Fibroblast of upper back skin (primary cell): ENCODE measurements at regions not wholly inside any gene's neighbourhood (a gene's known extent, or its start where the extent isn't known, plus 50 kb on each side); places are given as distances from the start of the nearest gene placed in this dataset.
A peak's percentile ranks its signal among the peaks of the same experiment; 100 is the strongest.

ENCODE experiments used
- DNase-seq: peaks from one replicate; pipeline ENCODE4 v3.0.0-alpha.2; 2013

- DNase-seq: peak; percentile 18
Observed at GRCh38 chr7:68977385-68978055, 620.8 kb upstream of the AUTS2 start.

- no peak for DNase-seq
Observed at GRCh38 chr7:68978710-68979109, 619.6 kb upstream of the AUTS2 start.

DNA sequence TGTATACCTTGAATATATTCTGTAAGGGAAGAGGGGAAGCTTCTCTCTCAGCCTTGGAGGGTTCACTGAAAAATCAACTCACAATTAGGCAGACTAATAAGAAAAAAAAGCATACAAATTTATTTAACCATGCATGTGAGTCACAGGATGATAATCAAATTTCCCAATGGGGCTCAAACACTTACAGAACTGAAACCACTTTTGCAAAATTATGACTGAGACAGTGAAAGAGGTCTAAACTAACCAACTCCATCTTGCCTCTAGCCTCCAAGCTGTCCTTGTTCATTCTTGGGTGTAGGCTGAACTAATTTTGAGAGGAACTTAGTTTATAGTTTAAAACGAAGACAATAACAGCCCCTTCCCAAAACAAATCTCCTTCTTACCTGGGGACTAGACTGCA lies 618.3 kb upstream of the AUTS2 start:
- peak; percentile 56 for DNase-seq

DNA sequence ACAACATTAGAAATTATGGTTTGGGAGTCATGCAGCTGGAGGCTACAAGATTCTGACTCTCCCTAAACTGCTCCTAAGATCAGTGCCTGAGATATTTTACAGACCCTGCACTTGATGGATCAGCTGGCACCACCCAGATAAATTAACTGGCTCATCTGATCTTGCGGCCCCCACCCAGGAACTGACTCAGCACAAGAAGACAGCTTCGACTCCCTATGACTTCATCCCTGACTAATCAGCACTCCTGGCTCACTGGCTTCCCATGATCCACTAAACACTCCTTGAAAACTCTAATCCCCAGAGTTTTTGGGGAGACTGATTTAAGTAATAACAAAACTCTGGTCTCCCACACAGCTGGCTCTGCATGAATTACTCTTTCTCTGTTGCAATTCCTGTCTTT lies 617.8 kb upstream of the AUTS2 start:
- DNase-seq: peak; percentile 83

GRCh38 chr7:68984306-68984705 lies 614.0 kb upstream of the AUTS2 start:
- no peak for DNase-seq

GRCh38 chr7:68994841-68995240 lies 603.4 kb upstream of the AUTS2 start:
- DNase-seq: no peak

DNA sequence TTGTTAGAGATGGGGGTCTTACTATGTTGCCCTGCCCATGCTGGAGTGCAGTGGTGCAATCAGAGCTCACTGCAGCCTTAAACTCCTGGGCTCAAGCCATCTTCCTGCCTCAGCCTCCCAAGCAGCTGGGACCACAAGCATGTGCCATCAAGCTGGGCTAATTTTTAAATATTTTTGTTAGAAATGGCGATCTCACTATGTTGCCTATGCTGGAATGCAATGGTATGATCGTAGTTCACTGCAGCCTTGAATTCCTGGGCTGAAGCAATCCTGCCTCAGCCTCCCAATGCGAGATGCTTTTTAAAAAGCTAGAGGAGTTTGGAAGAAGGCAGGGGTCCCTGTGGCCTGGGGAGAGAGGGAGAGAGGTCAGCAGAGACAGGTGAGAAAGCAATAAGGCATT lies 600.1 kb upstream of the AUTS2 start:
- peak; percentile 43 for DNase-seq

DNA sequence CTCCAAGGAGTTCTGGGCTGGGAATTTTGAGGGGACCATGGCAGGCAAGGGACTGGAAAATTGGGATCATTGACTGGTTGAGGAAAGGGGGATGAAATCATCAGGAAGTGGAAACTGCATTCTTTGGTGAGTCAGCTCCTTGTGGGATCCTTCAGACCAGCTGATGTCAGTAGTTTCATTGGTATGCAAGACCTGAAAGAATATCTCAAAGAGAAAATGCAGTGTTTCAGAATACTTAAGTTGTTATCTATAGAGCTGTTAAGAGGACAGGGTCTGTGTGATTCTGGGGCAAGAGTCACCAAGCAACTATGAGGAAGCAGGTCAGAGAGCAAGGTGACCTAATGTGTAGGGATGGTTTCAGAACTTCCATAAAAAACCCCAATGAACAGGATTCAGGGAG lies 595.9 kb upstream of the AUTS2 start:
- DNase-seq: peak; percentile 90

- DNase-seq: no peak
Observed at GRCh38 chr7:69012149-69012548, 586.1 kb upstream of the AUTS2 start.

DNA sequence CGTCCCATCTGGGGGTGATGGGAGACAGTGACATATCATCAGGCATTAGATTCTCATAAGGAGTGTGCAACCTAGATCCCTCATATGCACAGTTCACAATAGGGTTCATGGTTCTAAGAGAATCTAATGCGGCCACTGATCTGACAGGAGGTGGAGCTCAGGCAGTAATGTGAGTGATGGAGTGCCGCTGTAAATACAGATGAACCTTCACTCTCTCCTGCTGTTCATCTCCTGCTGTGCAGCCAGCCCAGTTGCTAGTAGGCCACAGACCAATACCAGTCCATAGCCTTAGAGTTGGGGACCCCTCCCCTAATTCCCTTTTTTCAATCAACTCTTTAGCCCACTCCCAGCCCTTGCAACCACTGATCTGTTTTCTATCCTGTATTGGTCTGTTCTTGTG lies 581.1 kb upstream of the AUTS2 start:
- DNase-seq: no peak

GRCh38 chr7:69018200-69018599 lies 580.1 kb upstream of the AUTS2 start:
- DNase-seq: no peak

DNA sequence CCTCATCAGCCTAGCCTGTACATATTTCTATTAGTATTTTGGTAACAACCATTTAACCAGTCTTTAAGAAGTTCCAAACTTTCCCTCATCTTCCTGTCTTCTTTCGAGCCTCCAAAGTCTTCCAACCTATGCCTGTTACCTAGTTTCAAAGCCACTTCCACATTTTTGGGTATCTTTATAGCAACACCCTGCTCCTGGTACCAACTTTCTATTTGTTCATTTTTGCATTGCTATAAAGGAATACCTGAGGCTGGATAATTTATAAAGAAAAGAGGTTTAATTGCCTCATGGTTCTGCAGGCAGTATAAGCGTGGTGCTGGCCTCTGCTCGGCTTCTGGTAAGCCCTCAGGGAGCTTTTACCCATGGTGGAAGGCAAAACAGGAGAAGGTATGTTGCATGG lies 578.8 kb upstream of the AUTS2 start:
- no peak for DNase-seq

- DNase-seq: no peak
Observed at GRCh38 chr7:69020536-69020935, 577.7 kb upstream of the AUTS2 start.

- DNase-seq: no peak
Observed at GRCh38 chr7:69025249-69025648, 573.0 kb upstream of the AUTS2 start.

DNA sequence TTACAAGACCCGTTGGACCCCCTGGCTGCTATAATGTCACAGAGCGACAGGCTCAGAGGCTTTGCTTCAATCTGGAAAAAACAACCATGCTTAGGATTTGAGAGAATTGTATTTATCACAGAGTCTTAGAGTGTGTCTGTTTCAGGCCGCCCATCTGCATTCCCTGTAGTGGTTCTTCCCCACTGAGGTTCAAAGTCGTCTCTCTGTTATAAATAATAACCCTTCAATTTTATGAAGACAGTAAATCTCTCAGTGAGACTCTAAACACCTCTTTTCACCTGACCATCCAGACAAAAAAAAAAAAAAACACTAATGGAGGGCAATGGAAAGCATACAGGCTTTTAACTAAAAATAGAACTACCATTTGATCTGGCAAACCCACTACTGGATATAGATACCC lies 565.4 kb upstream of the AUTS2 start:
- no peak for DNase-seq

DNA sequence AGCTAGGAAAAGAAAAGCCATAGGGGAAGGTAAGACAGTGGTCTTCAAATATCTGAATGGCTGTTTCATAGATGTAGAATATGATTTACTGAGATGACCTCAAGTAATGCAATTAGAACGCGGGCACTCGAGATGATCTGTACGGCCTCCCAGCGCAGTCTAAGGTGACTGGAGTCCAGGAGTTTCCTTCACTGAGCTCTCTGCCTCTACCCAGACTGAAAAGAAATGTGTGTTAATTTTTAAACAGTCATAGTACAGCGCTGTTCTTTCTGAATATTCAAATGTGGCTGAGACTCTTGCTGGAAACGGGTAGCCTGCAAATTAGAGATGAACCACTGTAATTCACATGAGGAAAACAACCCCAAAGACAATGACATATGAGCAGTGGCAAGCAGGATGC lies 562.4 kb upstream of the AUTS2 start:
- DNase-seq: no peak

GRCh38 chr7:69036301-69036700 lies 562.0 kb upstream of the AUTS2 start:
- DNase-seq: no peak

- no peak for DNase-seq
Observed at GRCh38 chr7:69038915-69039314, 559.4 kb upstream of the AUTS2 start.

- DNase-seq: no peak
Observed at GRCh38 chr7:69042138-69042537, 556.1 kb upstream of the AUTS2 start.

DNA sequence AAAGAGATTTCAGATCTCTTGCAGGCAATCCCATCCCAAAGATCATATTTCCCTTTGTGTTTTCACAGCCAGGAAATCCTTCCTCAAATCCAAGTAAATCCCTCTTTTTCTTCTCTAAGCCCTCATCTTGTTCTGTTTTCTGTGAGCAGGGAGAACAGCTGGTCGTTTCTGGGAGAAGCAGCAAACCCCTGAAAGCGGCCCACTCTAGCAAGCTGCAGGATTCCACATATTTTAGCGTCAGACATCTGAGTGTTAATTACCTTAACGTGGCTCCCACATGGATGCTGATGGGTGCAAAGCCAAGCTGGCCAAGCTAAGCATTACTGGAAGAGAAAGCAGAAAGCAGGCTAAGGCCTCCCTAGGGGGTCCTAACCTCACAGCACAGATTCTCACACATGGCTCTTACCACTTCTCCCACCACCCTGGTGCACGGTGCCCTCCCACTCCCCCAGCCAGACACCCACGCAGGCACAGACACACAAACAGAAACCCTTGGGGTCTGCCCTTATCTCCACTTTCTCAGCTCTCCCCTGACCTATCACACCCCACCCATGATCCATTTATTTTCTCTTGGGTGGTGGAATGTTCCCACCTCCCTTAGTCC lies 551.0 kb upstream of the AUTS2 start:
- DNase-seq: peak; percentile 36

GRCh38 chr7:69049326-69049725 lies 548.9 kb upstream of the AUTS2 start:
- DNase-seq: peak; percentile 51

- no peak for DNase-seq
Observed at GRCh38 chr7:69052447-69052846, 545.8 kb upstream of the AUTS2 start.

DNA sequence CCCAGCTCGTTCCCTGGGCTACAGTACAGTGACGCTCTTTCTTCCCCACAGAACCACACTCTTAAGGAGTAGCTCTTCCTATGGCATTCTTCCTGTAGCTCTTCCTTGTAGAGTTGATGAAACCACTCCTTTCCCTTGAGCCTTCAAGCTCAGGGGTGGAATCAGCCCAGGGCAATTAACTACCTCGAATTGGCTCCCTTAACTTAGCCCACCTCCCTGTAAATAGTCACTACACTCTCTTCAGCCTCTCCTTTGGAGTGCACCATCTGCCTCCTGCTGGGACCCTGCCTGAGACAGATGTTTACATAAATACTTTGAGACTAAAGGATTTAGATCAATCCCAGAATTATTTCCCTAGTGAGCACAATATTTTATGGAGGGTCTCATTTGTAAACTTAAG lies 537.8 kb upstream of the AUTS2 start:
- DNase-seq: no peak

- no peak for DNase-seq
Observed at GRCh38 chr7:69062020-69062765, 536.1 kb upstream of the AUTS2 start.
